ENCODE measurements at regions not wholly inside any gene's neighbourhood (a gene's known extent, or its start where the extent isn't known, plus 50 kb on each side); places are given as distances from the start of the nearest gene placed in this dataset.

DNA sequence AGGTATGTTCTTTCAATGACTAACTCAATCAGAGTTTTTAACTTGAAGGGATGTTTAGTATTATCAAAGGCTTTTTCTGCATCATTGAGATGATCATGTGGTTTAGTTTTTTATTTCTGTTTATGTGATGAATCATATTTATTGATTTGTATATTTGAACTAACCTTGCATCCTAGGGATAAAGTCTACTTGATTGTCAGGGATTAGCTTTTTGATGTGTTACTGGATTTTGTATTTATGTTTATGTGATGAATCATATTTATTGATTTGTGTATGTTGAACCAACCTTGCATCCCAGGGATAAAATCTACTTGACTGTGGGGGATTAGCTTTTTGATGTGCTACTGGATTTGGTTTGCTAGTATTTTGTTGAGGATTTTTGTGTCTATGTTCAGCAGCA is 615.4 kb upstream of the GRID2 start:
- TF ChIP-seq, protein P1, sequence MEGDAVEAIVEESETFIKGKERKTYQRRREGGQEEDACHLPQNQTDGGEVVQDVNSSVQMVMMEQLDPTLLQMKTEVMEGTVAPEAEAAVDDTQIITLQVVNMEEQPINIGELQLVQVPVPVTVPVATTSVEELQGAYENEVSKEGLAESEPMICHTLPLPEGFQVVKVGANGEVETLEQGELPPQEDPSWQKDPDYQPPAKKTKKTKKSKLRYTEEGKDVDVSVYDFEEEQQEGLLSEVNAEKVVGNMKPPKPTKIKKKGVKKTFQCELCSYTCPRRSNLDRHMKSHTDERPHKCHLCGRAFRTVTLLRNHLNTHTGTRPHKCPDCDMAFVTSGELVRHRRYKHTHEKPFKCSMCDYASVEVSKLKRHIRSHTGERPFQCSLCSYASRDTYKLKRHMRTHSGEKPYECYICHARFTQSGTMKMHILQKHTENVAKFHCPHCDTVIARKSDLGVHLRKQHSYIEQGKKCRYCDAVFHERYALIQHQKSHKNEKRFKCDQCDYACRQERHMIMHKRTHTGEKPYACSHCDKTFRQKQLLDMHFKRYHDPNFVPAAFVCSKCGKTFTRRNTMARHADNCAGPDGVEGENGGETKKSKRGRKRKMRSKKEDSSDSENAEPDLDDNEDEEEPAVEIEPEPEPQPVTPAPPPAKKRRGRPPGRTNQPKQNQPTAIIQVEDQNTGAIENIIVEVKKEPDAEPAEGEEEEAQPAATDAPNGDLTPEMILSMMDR (IDR thresholded peaks at IDR 0.05; ENCODE audit: insufficient read depth, low read depth, low read length): no peak
- TF ChIP-seq EZH2 (IDR thresholded peaks at IDR 0.05; ENCODE audit: insufficient read depth, low read length): no peak
